OCI-LY3 (cell line): ENCODE measurements at regions not wholly inside any gene's neighbourhood (a gene's known extent, or its start where the extent isn't known, plus 50 kb on each side); places are given as distances from the start of the nearest gene placed in this dataset.
"Not testable (repeated sequence)": the region's sequence is repeated elsewhere in the genome, so short reads cannot be mapped to it uniquely, and the experiment has no call there.

Experiments
- EZH2phosphoT487 ChIP-seq: fragments of 200-600 bp; shearing (Covaris generic); IDR thresholded peaks from 2 replicates; pipeline ENCODE4 v1.6.1; 2018; ENCODE audit warnings: antibody characterized with exemption, mixed run types, low read depth
- TF ChIP-seq, protein P1 (sequence below): fragments of 200-600, 300-600 bp; sonication (generic); IDR thresholded peaks from 2 replicates; pipeline ENCODE4 v1.5.1; 2014; ENCODE audit warnings: antibody characterized with exemption, low read length, low read depth

DNA sequence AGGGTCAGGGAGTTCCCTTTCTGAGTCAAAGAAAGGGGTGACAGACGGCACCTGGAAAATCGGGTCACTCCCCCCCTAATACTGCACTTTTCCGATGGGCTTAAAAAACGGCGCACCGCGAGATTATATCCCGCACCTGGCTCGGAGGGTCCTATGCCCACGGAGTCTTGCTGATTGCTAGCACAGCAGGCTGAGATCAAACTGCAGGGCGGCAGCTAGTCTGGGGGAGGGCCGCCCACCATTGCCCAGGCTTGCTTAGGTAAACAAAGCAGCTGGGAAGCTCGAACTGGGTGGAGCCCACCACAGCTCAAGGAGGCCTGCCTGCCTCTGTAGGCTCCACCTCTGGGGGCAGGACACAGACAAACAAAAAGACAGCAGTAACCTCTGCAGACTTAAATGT lies 240.5 kb downstream of the OR4A5 start:
- TF ChIP-seq, protein P1, sequence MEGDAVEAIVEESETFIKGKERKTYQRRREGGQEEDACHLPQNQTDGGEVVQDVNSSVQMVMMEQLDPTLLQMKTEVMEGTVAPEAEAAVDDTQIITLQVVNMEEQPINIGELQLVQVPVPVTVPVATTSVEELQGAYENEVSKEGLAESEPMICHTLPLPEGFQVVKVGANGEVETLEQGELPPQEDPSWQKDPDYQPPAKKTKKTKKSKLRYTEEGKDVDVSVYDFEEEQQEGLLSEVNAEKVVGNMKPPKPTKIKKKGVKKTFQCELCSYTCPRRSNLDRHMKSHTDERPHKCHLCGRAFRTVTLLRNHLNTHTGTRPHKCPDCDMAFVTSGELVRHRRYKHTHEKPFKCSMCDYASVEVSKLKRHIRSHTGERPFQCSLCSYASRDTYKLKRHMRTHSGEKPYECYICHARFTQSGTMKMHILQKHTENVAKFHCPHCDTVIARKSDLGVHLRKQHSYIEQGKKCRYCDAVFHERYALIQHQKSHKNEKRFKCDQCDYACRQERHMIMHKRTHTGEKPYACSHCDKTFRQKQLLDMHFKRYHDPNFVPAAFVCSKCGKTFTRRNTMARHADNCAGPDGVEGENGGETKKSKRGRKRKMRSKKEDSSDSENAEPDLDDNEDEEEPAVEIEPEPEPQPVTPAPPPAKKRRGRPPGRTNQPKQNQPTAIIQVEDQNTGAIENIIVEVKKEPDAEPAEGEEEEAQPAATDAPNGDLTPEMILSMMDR, result not testable (repeated sequence)
- TF ChIP-seq EZH2phosphoT487, result not testable (repeated sequence)
